NCI-H146 (cell line): ENCODE measurements at regions not wholly inside any gene's neighbourhood (a gene's known extent, or its start where the extent isn't known, plus 50 kb on each side); places are given as distances from the start of the nearest gene placed in this dataset.
"Not testable (repeated sequence)": the region's sequence is repeated elsewhere in the genome, so short reads cannot be mapped to it uniquely, and the experiment has no call there.

Source experiments
- DNase-seq: peaks from one replicate; lab custom pipeline; 2025; lab: John Stamatoyannopoulos, UW

DNA sequence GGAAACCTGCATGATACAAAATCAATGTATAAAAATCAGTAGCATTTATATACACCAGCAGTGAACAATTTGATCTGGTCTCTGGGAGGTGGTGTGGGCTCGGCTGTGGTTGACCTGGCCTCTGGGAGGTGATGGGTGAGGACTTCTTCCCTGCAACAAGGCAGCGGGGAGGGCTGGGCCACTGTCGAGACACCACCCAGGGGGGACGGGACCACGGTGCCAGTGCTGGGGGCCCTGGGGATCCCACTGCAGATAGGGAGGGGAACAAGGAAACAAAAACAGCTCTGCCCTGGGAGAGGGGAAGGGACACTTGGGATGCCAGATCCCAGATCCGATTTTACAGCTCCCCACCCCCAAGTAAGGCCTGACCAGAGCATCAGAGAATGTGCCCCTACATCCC is 189.6 kb upstream of the SFSWAP start:
- no peak for DNase-seq

DNA sequence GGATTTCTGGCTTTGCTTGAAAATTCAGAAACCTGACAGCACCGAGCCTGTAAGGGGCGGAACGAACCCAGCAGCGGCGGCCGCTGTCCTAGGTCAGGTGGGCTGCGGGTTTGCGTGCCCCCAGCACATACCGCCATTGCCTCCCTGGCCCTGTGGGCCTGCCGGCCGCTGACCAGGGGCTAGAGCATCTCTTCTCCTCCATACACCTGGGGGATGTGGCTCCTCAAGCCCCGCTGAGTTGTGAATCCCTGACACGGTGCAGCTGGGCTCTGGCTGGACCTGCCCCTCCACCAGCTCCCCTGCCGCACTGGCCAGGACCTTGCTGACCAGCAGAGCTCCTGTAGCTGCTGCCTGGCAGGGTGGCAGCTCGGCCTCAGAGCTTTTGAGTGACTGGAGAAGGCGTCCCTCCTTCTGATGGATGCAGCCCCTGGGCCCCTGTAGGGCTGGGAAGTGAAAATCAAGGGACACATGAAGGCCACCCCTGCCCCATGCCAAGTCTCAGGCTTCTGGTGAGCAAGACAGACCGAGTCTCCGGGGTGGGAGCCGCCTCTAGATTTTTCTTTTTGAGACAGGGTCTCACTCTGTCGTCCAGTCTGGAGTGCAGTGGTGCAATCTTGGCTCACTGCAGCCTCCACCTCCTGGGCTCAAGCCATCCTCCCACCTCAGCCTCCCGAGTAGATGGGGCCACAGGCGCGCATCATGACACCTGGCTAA is 184.9 kb upstream of the SFSWAP start:
- DNase-seq = no peak

DNA sequence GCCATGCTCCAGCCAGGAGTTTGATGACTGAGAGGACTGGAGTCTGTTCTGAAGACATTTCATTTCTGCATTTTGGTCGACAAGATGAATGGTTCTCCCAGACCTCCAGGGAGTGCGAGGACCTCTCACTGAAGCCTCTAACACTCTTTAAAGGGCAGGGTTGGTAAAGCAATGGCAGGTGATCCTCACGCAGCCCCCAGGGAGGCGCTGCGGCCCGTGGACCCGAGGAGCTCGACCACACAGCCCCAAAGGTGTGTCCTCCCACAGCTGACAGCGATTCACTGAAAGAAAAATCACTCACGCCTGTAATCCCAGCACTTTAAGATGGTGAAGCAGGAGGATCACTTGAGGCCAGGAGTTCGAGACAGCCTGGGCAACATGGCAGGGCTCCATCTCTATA is 183.8 kb upstream of the SFSWAP start:
- no peak for DNase-seq

DNA sequence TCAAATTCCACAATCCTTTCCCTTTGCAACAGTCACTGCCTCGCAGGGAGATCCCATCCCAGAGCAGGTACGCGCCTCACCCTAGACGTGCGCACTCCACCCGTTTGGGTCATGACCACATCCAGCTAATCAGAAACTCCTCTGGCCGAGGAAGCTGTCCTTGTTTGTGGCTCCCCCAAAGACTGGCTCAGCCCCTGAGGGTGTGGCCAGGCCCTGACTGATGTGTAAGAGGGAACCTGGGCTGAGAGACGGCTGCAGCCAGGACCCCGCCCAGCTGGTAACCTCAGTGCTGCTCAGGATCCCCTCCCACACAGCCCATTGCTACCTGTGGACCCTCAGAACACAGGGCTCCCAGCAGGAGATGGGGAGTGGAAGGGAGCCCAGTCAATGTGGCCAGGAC is 183.2 kb upstream of the SFSWAP start:
- no peak for DNase-seq

DNA sequence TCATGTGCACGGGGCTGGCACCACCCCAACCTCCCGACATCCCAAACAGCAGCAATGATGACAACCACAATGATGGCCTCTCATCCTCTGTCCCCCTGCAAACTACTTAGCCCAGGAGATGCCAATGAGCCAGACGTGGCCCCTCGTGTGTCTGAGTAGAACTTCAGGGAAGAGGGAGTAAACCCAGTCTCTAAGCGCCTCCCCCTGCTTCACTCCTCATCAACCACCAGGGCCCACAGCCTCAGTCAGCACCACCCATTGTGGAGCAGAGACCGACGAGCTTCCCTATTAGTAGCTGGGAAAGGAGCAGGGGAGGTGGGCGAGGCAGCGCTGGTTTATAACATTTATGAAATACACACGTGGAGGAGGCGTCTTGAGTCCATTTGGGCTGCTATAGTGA is 182.7 kb upstream of the SFSWAP start:
- DNase-seq = no peak

DNA sequence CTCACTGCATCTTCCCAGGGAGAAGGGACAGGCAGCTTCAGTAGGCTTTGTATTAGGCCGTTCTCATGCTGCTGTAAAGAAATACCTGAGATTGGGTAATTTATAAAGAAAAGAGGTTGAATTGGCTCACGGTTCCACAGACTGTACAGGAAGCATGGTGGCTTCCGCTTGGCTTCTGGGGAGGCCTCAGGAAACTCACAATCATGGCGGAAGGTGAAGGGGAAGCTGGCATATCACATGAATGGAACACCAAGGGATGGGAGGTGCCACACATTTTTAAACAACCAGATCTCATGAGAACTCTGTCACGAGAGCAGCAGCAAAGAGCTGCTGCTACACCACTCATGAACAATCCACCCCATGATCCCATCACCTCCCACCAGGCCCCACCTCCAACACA is 182.2 kb upstream of the SFSWAP start:
- no peak for DNase-seq

DNA sequence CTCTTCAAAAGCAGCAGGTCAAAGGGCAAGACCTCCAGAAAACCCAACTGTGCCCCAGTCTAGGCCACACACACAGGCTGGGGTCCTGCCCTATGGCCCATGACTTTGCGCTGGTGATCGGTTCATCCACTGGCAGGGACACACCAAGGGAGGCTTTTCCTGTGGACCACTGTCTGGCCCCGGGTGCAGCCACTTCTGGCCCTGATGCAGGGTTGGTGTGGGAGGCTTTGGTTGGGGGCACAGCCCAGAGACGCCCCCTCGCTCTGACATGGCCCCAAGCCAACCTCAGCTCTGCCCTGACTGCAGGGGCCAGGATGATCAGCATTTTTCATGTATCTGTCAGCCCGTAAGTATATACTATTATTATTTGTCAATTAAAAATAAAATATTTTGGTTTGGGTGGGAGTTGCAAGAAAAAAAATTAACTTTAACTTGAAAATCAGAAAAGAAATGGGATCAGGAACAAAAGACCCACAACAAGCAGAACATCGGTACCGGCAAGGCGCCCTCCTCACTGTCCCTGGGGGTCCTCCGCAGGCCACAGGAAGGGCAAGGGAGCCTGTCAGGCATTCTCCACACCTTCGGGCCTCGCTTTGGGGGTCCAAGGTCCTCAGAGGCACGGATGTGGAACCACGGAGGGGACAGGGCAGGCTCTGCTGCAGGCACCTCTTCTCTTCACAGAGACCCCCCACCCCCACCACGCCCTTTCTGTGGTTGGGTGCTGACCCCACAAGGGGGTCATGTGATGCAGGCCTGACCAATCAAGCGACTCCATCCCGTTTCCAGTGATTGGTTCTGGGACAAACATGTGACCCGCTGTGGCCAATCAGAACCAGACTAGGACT is 181.5 kb upstream of the SFSWAP start:
- no peak for DNase-seq

DNA sequence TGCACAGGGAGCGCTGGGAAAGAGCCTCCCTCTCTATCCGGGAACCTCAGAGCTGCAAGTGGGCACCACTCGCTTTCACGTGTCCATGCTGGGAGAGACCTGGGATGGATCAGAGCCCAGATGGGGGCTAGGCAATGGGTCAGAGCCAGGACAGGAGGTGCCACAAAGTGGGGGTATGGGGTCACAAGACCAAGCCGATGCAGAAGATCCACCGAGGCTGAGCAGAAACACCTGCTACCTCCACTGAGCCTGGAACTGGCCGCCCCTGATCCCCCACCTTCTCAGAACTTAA is 180.9 kb upstream of the SFSWAP start:
- no peak for DNase-seq

DNA sequence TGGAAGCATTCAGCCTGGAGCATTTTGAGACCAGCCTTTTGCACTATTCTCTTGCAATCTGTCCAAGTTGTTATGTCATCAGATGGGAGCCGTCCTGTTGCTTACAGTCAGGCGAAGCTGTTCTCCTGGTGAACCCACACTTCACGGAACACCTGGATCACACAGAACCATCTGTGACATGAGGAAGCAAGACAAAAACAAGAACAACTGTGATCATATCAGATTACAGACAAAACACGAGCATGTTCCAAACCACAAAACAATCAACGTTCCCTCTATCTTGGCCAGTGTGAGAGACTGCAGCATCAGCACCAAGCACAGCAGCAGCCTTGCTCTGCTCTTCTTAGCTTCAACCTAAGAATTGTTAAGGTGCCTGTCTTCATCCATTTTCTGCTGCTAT is 180.5 kb upstream of the SFSWAP start:
- no peak for DNase-seq

DNA sequence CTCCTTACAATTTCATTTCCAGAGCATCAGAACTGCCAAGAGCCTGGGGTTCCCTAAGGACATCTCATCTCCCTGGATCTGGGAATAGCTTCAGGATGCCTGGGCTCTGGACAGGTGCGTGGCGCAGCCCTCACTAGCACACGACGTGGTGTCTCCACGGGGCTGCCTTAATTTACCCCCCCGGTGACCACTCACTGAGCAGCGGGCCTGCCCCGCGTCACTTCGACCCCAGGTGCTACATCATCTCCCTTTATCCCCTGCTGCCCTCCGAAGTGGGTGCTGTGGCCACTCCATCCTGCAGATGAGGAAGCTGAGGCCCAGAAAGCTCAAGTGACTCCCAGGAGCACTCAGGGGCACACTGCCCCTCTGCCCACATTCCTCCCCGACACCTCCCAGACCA is 177.8 kb upstream of the SFSWAP start:
- no peak for DNase-seq

DNA sequence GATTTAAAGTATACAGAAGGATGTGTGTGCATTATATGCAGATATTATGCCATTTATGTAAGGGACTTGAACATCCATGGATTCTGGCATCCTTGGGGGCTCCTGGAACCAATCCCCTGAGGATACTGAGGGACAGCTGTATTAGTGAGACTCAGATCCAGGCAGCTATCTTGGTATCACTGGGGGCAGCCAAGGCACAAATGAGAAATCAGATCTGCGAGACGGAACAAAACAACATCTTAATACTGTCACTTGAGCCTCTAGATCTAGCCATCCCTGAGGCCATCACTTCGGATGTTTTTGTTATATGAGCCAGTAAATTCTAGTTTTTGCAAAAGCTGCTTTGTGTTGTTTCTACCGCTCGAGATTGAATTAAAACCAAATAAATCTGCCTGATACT is 175.1 kb upstream of the SFSWAP start:
- no peak for DNase-seq

DNA sequence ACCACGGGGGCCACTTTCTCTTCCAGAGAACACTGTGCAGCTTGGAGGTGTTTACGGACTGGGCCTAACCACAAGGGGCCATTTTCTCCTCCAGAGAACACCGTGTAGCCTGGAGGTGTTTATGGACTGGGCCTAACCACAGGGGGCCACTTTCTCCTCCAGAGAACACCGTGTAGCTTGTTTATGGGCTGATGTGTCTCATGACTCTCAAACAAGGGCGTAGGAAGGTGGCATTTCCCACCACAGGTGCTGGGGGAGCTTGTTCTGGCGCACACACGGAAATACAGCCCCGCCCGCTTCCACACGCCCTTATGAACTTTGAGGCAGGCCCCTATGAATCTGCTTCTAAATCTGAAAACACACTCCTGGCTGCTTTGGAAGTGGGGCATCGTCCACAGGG is 174.6 kb upstream of the SFSWAP start:
- no peak for DNase-seq

DNA sequence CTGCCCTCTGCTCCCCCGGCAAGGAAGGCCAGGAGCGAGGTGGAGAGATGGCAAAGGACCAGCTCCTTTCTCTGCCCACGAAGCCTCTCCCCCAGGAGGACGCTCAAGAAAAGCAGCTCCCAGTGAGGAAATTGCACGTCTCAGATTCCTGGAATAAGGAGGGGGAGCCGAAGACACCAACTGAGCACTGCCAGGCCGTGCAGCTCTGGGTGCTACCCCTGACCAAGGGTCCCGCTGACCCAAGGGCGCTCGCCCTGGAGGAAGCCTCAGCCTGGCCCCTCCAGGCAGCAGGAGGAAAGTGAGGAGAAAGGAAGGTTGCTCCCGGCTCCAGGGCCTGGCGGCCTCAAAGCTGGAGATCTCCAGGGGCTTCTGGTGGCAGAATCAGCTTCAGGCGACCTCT is 174.1 kb upstream of the SFSWAP start:
- DNase-seq = no peak

DNA sequence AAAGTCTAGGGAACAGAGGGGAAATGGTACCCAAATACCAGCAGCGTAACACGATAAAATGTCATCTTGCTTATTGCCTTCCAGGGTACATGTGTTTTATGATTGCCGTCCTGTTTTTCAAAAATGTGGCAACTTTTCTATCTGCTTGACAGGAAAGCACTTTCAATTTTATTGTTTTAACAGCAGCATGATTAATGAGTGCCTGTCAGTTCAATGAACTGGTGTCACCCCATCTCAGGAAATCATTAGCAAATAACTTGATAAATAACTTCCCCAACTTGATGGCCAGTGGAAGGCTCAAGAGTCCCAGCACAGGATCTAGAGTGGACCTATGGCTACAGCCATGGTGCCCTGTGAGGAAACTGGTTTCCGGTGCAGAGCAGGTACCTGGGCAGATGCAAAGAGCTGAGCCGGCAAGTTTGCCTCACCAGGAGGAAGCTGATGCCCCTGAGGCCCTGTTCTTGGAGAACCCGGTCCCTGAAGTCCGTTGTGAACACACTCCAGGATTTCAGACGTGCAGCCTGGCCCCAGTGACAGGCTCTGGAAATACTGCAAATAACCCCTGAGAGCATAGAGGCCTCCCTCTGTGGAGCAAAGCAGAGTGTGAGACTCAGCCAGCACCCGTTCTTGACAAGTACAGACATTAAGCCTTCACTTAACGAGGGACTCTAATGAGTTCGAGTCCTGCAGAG is 173.5 kb upstream of the SFSWAP start:
- DNase-seq = no peak

DNA sequence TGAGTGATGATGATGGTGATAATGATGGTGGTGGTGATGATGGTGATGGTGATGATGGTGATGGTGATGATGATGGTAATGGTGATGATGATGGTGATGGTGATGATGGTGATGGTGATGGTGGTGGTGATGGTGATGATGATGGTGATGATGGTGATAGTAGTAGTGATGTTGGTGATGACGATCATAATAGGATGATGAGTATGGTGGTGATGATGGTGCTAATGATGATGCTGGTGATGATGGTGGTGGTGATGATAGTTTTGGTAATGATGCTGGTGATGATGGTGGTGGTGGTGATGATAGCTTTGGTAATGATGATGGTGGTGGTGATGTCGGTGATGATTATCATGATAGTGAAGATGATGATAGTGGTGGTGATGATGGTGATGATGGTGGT is 171.5 kb upstream of the SFSWAP start:
- DNase-seq = no peak

DNA sequence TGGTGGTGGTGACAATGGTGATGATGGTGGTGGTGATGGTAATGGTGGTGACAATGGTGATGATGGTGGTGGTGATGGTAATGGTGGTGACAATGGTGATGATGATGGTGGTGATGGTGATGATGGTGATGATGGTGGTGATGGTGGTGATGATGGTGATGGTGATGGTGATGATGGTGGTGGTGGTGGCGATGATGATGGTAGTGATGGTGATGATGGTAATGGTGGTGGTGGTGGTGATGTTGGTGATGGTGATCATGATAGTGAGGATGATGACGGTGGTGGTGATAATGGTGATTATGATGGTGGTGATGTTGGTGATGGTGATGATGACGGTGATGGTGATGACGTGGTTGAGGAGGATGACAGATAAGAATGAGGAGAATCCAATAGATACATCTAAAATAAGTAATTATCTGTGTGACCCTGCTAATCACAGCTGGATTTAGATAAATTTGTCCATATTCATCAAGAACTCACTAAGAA is 170.7 kb upstream of the SFSWAP start:
- DNase-seq = no peak

DNA sequence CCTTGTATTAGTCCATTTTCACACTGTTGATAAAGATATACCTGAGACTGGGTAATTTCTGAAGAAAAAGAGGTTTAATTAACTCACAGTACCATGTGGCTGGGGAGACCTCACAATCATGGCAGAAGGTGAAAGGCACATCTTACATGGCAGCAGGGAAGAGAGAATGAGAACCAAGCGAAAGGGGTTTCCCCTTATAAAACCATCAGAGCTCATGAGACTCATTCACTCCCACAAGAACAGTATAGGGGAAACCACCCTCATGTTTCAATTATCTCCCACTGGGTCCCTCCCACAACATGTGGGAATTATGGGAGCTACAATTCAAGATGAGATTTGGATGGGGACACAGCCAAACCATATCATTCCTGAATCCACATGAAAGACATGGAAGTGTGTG is 169.4 kb upstream of the SFSWAP start:
- DNase-seq = not testable (repeated sequence)

DNA sequence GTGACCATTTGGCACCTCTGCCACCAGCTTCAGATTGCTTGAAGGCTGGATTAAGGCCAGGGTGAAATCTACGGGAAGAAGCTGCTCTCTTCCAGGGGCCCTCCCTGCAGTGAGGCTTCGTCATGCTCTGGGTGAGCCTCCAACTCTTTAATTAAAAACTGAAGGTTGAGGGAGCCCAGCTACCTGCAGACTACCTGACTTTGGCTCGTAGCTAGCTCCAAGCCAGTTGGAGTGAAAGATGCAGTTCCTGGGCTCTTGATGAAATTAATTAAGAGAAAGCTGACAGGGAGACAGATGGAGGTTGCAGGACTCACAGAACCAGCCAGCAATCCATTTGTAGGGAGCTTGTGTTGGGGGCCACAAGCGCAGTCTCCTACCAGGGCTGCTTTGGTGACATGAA is 168.5 kb upstream of the SFSWAP start:
- DNase-seq = no peak

DNA sequence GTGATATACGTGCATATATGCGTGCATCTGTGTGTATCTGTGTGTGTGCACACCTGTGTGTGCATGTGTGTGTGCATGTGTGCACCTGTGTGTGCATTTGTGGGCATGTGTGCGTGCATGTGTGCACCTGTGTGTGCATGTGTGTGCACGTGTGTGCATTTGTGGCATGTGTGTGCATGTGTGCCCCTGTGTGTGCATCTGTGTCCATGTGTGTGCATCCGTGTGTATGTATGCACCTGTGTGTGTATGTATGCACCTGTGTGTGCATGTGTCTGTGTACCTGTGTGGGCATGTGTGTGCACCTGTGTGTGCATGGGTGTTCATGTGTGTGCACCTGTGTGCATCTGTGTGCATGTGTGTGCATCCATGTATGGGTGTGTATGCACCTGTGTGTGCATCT is 167.8 kb upstream of the SFSWAP start:
- no peak for DNase-seq

DNA sequence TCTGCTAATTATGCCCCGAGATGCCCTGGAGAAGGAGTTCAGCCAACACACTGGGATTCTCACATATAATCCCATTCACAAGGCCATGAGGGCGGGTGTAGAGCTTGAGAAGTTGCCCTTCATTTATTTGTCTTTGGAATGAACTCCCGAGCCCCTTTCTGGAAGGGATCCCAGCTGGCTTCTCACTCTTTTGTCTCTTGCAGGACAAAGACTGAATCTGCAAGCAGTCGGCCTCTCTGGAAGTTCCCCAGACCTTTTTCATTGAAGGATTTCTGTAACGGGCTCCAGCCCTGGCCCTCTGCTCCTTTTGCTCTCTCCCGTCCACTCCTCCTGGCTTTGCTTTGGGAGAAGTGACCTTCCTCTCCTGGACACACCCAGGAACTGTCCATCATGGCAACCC is 163.3 kb upstream of the SFSWAP start:
- DNase-seq = no peak

DNA sequence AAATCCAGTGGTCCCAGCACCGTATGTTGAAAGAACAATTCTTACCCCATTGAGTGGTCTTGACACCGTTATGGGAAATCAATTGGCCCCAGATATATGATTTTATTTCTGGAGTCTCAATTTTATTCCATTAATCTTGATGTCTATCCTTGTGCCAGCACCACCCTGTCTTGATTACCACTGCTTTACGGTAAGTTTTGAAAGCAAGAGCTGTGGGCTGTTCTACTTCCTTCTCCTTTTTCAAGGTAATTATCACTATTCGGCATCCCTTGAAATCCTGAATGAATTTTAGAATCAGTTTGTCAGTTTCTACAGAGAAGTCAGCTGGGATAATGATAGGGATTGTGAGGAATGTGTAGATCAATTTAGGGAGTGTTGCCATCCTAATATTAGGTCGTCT is 160.8 kb upstream of the SFSWAP start:
- no peak for DNase-seq

DNA sequence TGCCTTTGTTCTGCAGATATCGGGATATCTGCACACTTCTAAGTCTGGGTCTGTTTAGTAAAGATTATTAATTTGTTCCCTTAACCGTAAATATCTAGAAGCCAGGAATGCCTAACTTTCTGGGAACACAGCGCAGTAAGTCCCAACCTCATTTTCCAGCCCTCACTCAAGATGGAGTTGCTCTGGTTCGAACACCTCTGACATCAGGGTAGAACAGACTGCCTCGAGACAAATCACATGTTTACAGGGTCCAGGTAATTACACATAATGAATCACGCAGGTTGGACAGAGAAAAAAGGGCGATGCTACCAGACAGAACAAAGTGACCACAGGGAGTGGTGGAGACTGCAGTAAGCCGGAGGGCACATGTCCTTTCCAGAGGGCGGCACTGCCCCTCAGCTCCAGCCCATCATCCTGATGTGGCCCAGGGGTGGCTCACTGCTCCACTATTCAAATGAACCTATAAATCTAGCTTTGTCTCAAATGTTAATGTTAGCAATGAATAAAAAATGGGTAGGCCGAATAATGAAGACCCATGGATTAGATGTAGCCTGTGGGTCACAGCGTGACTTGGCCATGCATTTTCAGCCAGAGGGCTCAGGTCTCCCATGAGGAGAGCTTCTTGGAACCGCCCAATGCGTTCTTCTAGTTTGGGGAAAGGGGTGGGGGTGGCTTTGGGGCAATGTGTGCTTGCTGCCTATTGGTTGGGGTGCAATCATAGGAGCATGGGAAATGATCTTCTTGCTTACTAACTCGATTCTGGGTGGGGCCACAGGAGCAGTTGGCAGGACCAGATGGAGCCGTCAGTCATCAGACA is 159.0 kb upstream of the SFSWAP start:
- DNase-seq = no peak
